AG20443 (cell line): ENCODE measurements at regions not wholly inside any gene's neighbourhood (a gene's known extent, or its start where the extent isn't known, plus 50 kb on each side); places are given as distances from the start of the nearest gene placed in this dataset.
A peak's percentile ranks its signal among the peaks of the same experiment; 100 is the strongest.

Experiments
- DNase-seq: peaks from one replicate; pipeline ENCODE4 v3.0.0; 2012; ENCODE audit warnings: low spot score, mixed read lengths

GRCh38 chr6:90403489-90404381 is 107.1 kb upstream of the BACH2 start:
- peak; percentile 35 for DNase-seq

DNA sequence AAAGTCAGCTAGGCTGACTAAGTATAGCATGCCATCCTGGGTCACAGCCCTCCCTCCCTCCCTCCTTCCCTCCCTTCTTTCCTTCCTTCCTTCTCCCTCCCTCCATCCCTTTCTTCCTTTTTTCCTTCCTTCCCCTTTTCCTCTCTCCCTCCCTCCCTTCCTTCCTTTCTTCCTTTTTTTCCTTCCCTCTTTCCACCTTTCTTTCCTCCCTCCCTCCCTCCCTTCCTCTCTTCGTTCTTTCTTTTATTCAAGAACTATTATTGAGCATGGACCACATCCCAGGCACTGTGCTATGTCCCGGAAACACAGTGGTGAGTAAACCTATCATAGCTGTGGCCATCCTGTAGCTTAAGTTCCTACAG is 106.2 kb upstream of the BACH2 start:
- no peak for DNase-seq

GRCh38 chr6:90401933-90402830 is 105.5 kb upstream of the BACH2 start:
- no peak for DNase-seq

GRCh38 chr6:90399970-90400369 is 103.3 kb upstream of the BACH2 start:
- no peak for DNase-seq

- no peak for DNase-seq
These were observed 101.5 kb upstream of the BACH2 start for GRCh38 chr6:90397929-90398674.

- no peak for DNase-seq
These were observed 100.4 kb upstream of the BACH2 start for GRCh38 chr6:90397047-90397446.

DNA sequence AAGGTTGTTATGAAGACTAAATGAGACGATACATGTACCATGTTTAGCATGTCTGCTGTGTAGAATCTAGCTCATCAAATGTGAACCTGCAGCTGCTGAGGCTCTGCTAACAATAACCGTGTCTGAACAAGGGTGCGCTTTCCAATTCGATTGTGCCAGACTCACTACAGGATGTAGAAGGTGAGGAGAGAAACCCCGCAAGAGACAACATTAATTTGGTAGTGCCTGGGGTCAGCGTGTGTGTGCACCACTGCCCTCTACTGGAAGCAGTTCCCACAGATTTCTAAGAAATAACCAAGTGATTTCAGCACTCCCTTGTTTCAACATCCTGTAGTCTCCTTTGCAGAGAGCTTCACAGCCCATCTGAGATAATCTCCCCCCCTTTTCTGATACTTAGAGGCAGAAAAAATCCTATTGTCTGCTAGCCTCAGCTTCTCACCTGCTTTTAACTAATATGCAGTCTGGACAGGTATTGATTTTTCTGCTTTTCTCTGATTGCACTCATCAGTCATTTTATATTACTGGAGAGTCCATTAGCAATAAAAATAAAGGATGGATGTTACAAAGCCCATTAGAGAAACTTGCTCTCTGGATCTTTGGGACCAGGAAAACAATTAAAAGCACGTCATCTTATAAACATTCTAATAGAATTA is 96.7 kb upstream of the BACH2 start:
- peak; percentile 69 for DNase-seq

DNA sequence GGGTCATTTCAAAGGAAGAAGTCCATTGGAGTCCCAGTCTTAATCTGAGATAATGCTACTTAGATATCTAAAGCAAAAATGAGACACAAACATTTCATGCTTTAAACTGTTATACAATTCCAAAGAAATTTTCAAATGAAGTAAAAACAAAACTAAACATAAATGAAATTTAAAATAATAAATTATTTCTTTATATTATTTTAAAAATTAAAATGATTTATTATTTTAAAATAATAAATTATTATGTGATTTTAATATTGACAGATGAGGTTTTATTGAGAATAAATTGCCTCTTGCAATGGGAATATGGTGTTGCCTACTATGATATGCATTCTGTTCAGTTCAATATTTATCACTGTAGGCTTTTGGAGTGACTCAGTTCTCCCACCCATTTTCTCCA is 93.7 kb upstream of the BACH2 start:
- DNase-seq = no peak

GRCh38 chr6:90388395-90388794 is 91.8 kb upstream of the BACH2 start:
- no peak for DNase-seq

- no peak for DNase-seq
These were observed 91.2 kb upstream of the BACH2 start for GRCh38 chr6:90387826-90388225.

DNA sequence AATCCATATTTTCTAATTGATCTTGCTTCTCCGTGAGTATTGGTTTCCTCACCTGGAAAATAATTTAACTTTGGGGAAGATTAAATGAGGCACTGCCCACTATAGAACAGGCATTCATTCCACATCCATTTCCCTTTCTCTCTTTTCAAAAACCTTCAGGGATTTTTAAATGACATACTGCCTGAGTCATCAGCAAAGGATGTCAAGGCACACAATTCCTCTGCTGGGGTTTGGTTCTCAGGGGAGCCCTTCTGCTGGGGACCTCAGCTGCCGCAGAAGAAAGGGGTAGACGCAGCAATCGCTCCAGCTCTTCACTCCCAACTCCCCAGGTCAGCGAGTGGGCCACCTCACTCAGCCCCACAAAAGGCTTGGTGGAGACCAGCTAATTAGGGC is 90.7 kb upstream of the BACH2 start:
- no peak for DNase-seq

DNA sequence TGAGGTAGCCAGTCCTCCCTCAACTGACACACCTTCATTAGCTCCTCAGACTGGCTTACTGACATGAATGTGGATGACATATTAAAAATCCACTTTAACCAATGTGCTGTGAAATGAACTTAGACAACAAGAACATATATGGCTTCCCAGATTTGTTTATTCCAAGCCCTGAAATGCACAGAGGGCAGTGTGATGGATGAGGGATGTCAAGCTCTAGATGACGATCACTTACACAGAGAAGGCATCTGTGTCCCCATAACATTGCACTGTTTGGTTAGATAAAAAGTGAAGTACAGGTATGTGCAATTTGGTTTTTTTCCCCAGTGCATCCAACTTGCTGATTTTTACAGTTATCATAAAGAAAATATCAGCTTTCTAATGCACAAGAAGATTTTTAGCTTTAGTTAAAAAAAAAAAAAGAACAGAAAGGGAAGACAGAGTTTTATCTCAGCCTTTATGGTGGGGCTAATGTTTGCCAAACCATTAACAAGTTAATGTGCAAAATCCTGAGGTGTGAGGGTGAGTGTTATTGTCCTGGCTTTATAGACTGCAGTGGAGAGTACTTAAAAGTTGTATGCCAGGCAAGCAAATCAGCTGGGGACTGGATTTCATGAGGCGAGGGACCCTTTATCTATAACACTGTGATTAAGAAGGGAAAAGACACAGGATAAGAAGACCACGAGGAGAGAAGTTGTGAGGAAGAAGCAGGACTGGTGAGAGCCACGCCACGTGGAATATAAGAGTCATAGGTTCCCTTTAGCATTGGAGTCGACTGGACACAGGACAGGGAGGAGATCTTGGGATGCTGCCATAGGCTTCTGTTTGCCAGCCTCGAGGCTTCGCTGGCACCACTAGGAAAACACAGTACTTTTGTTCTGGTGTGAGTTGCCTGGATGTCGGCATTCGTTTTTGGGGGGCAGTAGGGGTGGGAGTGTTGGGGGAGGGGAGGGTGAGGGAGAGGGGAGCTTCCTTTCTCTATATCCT is 90.0 kb upstream of the BACH2 start:
- DNase-seq = no peak

DNA sequence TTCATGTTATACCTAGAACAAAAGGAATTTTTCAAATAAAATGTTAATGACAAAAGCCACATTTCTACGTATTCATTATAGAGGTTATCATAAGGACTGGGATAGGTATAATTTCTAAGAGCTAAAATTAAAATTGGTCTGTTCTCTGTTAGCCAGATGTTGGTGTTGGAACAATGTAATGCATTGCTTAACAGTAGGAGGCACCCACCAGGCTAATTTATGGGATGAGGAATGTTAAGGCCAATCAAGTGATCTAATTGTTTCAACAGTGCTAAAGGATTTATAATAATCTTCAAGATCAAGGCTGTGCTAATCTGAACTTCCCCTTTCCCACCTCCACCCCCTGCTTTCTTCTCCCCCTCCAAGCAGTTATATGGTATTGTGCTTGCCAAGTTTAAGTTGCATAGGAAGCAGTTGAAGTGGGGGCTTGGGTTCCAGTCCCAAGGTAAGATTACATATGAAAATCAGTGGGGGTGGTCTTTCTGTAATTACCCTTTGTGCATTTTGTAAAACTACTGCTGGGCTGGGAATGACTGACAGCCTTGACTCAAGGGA is 89.2 kb upstream of the BACH2 start:
- no peak for DNase-seq

DNA sequence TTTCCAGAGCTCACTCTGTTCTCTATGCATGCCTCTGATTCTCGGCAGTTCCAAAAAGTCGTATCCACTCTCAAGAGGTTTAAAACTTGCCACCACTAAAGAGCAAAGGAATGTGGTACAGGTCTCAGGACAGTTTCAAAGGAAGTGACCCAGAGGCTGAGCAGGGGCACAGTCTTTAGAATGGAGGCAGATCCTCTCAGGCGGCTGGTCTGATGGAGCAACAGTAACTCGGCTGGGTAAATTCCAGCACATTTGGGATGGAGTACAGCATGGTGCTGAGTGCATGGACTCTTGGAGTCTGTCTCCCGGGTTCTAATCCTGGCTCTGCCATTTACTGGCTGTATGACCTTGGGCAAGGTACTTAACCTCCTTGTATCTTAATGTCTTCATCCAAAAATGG is 88.1 kb upstream of the BACH2 start:
- no peak for DNase-seq

DNA sequence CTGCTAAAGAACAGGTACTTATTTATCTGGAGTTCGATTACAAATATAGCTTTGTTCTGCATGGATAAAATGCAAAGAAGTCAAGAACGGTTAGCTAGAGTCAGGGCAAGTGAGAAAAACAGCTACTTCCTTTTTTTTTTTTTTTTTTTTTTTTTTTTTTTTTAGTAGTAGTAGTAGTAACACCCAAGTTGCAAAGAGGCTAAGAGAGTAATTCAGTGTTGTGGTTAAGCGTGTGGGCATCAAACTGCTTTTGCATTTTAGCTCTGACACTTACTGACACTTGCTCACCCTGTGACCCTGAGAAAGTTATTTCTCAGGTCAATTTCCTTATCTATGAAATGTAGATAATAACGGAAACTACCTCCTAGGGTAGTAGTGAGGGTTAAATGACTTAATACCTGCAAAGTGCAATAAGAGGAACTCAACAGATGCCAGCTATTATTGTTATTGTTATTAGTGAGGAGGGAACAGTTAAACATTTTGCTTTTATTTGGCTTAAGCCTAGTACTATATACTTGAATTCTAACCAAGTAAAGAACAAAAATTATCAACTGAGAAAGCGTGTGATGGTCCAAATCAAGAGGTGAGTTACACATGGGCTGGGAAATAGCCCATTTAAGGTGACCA is 86.7 kb upstream of the BACH2 start:
- no peak for DNase-seq

- no peak for DNase-seq
These were observed 86.1 kb upstream of the BACH2 start for GRCh38 chr6:90382760-90383159.

DNA sequence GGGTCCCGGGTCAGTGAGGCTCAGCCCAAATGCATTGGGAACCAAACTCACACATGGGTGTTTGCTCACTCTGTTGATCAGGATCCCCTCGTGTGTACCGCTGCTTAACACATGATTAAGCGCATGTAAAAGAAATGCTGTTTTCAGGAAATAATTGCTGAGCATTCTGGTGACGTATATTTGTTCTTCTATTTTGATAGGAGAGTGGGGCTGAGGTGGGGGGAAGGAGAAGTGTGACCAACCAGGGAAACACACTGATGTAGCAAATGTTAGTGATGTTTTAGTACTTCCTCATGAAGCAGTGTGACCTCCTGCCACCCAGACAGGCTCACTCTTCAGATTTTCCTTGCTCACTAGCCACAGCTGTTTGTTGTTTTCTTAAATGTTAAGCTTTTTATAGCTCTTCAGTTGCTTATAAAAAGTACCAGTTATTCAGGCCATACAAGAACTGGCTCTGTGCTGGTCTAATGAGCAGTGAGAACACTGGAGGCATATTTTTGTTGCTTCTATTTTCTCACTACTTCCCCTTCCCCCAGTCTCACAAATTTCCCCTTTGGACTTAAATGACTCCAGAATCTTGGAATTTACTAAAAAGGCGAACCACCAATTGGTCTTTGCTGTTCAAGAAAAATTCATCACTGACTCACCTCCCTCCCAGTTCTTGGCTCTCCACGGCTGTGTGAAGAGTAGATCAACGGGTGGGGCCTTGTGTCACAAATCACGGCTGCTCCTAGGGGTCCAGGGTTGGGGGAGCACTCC is 79.2 kb upstream of the BACH2 start:
- DNase-seq = peak; percentile 72

DNA sequence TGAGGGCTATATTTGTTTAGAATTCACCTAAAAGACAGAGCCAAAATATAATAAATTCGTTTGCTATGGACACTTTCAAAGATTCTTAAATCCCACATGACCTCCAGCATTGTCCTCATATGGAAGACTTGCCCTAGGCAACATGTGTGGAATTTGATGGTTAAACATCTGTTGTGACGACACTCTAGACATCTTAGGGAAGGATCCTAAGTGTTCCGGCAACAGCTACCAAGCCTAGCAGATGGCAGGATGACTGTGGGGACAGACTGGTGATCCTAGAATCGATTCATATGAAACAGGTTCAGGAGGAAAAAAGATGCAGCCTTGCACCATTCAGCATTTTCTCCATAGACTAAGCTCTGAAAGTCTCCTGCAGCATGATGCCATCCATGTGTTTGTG is 77.6 kb upstream of the BACH2 start:
- DNase-seq = no peak

DNA sequence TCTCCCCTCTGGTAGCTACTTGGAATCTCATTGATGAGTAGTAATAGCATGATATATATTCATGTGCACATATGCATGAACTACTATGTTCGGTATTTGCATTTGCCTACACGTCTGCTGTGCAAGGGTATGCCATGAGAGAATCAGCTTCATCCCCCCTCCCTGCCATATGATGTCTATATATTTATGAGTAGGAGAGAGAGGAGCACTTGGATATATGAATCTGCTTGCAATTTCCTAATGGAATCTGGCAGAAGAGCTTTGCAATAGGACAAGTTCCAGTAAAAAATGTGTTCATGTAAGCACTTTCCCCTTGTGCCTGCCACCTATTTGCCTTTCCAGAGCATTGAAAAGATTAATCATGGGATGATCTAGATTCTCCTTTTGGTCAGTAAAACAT is 76.2 kb upstream of the BACH2 start:
- no peak for DNase-seq
